A549 (cell line): ENCODE measurements at regions not wholly inside any gene's neighbourhood (a gene's known extent, or its start where the extent isn't known, plus 50 kb on each side); places are given as distances from the start of the nearest gene placed in this dataset.

ENCODE experiments used
- ATAC-seq, 2 experiments: fragments of 200-7000 bp in 1 of 2; fragments of >200 bp in 1 of 2; cut with Nextera tagmentation in 1 of 2; cut with Tn5 transposase in 1 of 2; 3 replicates each; pipeline versions ENCODE4 v1.8.0 to v1.9.1; 2018 to 2020; ENCODE audit warnings: mild to moderate bottlenecking in 1 of 2, moderate library complexity in 1 of 2
- CTCF ChIA-PET: fragments of 300-600 bp; sonication (Branson Sonifier 250); formaldehyde crosslinking; extraction: SDS; loops from one replicate; lab custom pipeline; 2021; ENCODE audit warnings: antibody characterized with exemption, inconsistent platforms; lab: Yijun Ruan, JAX
- POLR2A ChIA-PET: fragments of 350-600 bp; formaldehyde crosslinking; extraction: SDS; loops from one replicate; lab custom pipeline; 2021; ENCODE audit warnings: antibody characterized with exemption, inconsistent platforms; lab: Yijun Ruan, JAX
- DNase-seq, 2 experiments: peaks; one replicate each; pipeline versions ENCODE4 v3.0.0 to v3.0.0-alpha.2; 2011 to 2016; ENCODE audit warnings: low read depth in 1 of 2, low spot score in 1 of 2
- FAIRE-seq: peaks from 2 replicates; lab custom pipeline; 2011; peaks lifted over from hg19 to GRCh38; lab: Jason Lieb, UNC
- H3K27ac ChIP-seq, 2 experiments: fragments of >200 bp; sonication (Bioruptor Twin); formaldehyde crosslinking; 3 replicates each; pipeline ENCODE4 v1.5.1; 2016 to 2017
- H3K4me1 ChIP-seq: fragments of >200 bp; sonication (Bioruptor Twin); formaldehyde crosslinking; 3 replicates; pipeline ENCODE4 v1.6.1; 2016
- H3K4me2 ChIP-seq: fragments of >200 bp; sonication (Bioruptor Twin); formaldehyde crosslinking; 3 replicates; pipeline ENCODE4 v1.6.1; 2016
- H3K4me3 ChIP-seq: fragments of >200 bp; sonication (Bioruptor Twin); formaldehyde crosslinking; 3 replicates; pipeline ENCODE4 v1.5.1; 2016
- H3K9me3 ChIP-seq: fragments of >200 bp; sonication (Bioruptor Twin); formaldehyde crosslinking; 3 replicates; pipeline ENCODE4 v1.6.1; 2016
- BCL3 ChIP-seq: fragments of >200 bp; sonication (Bioruptor Twin); formaldehyde crosslinking; IDR thresholded peaks from 3 replicates; pipeline ENCODE4 v1.6.1; 2016
- CBX8 ChIP-seq: fragments of 200-600 bp; sonication (generic); IDR thresholded peaks from 2 replicates; pipeline ENCODE4 v1.6.1; 2016
- CEBPB ChIP-seq, 2 experiments: fragments of >200 bp in 1 of 2; sonication (Bioruptor Twin) in 1 of 2; formaldehyde crosslinking in 1 of 2; IDR thresholded peaks; 2 replicates each; pipeline ENCODE4 v1.6.1; 2012 to 2016
- CHD2 ChIP-seq: fragments of 150-350 bp; IDR thresholded peaks from 2 replicates; pipeline ENCODE4 v1.6.1; 2014; ENCODE audit warnings: low read length; ENCODE audit not compliant: partially characterized antibody
- CHD4 ChIP-seq: fragments of 200-600 bp; sonication (generic); IDR thresholded peaks from 2 replicates; pipeline ENCODE4 v1.6.1; 2016; ENCODE audit warnings: antibody characterized with exemption, mild to moderate bottlenecking, borderline replicate concordance
- EHMT2 ChIP-seq: fragments of 200-600 bp; sonication (generic); IDR thresholded peaks from 2 replicates; pipeline ENCODE4 v1.6.1; 2016; ENCODE audit warnings: antibody characterized with exemption, low read depth, mild to moderate bottlenecking, moderate library complexity
- EP300 ChIP-seq, 2 experiments: fragments of >200 bp; sonication (Bioruptor Twin); formaldehyde crosslinking; IDR thresholded peaks; 2 replicates in 1 of 2; 3 replicates in 1 of 2; pipeline ENCODE4 v1.6.1; 2016 to 2017
- FOSB ChIP-seq: fragments of 250-450 bp; sonication (Bioruptor Pico); IDR thresholded peaks from 2 replicates; pipeline ENCODE4 v1.5.0; 2020; ENCODE audit warnings: mild to moderate bottlenecking, moderate library complexity
- HOXA7 ChIP-seq: fragments of 250-450 bp; sonication (Bioruptor Pico); IDR thresholded peaks from 2 replicates; pipeline ENCODE4 v1.5.0; 2020; ENCODE audit warnings: mild to moderate bottlenecking, moderate library complexity
- MAZ ChIP-seq: fragments of 150-350 bp; IDR thresholded peaks from 2 replicates; pipeline ENCODE4 v1.6.1; 2014; ENCODE audit warnings: antibody characterized with exemption, low read depth, low read length, borderline replicate concordance
- MYC ChIP-seq: IDR thresholded peaks from 2 replicates; pipeline ENCODE4 v1.6.1; 2012; ENCODE audit warnings: mild to moderate bottlenecking, inconsistent platforms, low read length, improper control_type of control experiment, borderline replicate concordance
- NFE2L2 ChIP-seq: fragments of 150-350 bp; conservative IDR thresholded peaks from 2 replicates; pipeline ENCODE4 v1.6.1; 2014; ENCODE audit warnings: low read length
- NR3C1 ChIP-seq: fragments of >200 bp; sonication (Bioruptor Twin); formaldehyde crosslinking; IDR thresholded peaks from 3 replicates; pipeline ENCODE4 v1.6.1; 2017
- POLR2AphosphoS2 ChIP-seq: conservative IDR thresholded peaks from 2 replicates; pipeline ENCODE4 v1.6.1; 2012; ENCODE audit warnings: low read length, improper control_type of control experiment, inconsistent platforms
- RAD21 ChIP-seq, 2 experiments: fragments of >200 bp in 1 of 2; sonication (Bioruptor Twin) in 1 of 2; formaldehyde crosslinking in 1 of 2; IDR thresholded peaks in 1 of 2; conservative IDR thresholded peaks in 1 of 2; 2 replicates in 1 of 2; 3 replicates in 1 of 2; pipeline ENCODE4 v1.6.1; 2012 to 2018; ENCODE audit warnings: inconsistent platforms in 1 of 2
- RFX5 ChIP-seq: fragments of 450-650 bp; IDR thresholded peaks from 2 replicates; pipeline ENCODE4 v1.7.1; 2014; ENCODE audit warnings: antibody characterized with exemption, mild to moderate bottlenecking, moderate library complexity
- RNF2 ChIP-seq: fragments of 200-600 bp; sonication (generic); IDR thresholded peaks from 2 replicates; pipeline ENCODE4 v1.6.1; 2016; ENCODE audit warnings: low read depth, mild to moderate bottlenecking, antibody characterized with exemption, moderate library complexity, borderline replicate concordance
- TFCP2L1 ChIP-seq: fragments of 250-450 bp; sonication (Bioruptor Pico); IDR thresholded peaks from 2 replicates; pipeline ENCODE4 v1.5.0; 2021; ENCODE audit warnings: mild to moderate bottlenecking
- TP53 ChIP-seq: fragments of 250-450 bp; sonication (Bioruptor Pico); IDR thresholded peaks from 2 replicates; pipeline ENCODE4 v1.5.0; 2021; ENCODE audit warnings: mild to moderate bottlenecking, moderate library complexity
- ZFP36 ChIP-seq: fragments of 450-650 bp; IDR thresholded peaks from 2 replicates; pipeline ENCODE4 v1.6.1; 2014; ENCODE audit warnings: borderline replicate concordance; ENCODE audit not compliant: partially characterized antibody
- WGBS: methylation state at CpG from one replicate; pipeline ENCODE4 v1.1.6; 2017; ENCODE audit errors: missing lambda C conversion rate; 5-methylcytosine and 5-hydroxymethylcytosine counted together
- TF ChIP-seq, protein P1 (sequence below): IDR thresholded peaks from 2 replicates; pipeline ENCODE4 v1.6.1; 2012
- TF ChIP-seq, protein P2 (sequence below): IDR thresholded peaks from 2 replicates; pipeline ENCODE4 v1.6.1; 2012; ENCODE audit warnings: low read depth, borderline replicate concordance

GRCh38 chr18:8515142-8515865 is 93.9 kb upstream of the RAB12 start:
- FAIRE-seq: no peak
- Histone ChIP-seq H3K9me3 (peaks cover 2% of the 10 kb centered on the region; the same call in 1 of the 3 replicates), H3K27ac (no peak overlapping the region), H3K4me3 (no peak overlapping the region), H3K4me1 (no peaks in the 10 kb centered on the region), H3K4me2 (no peak overlapping the region)
- POLR2A ChIA-PET: no interaction called here
- ATAC-seq: no peak
- TF ChIP-seq CBX8 (no peak), MYC (no peak), TP53 (CRISPR knock-in tag) (no peak), BCL3 (no peak), ZFP36 (no peak), POLR2AphosphoS2 (no peak), NR3C1 (no peak)
- TF ChIP-seq, protein P1, sequence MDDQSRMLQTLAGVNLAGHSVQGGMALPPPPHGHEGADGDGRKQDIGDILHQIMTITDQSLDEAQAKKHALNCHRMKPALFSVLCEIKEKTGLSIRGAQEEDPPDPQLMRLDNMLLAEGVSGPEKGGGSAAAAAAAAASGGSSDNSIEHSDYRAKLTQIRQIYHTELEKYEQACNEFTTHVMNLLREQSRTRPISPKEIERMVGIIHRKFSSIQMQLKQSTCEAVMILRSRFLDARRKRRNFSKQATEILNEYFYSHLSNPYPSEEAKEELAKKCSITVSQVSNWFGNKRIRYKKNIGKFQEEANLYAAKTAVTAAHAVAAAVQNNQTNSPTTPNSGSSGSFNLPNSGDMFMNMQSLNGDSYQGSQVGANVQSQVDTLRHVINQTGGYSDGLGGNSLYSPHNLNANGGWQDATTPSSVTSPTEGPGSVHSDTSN: no peak
- TF ChIP-seq, protein P2, sequence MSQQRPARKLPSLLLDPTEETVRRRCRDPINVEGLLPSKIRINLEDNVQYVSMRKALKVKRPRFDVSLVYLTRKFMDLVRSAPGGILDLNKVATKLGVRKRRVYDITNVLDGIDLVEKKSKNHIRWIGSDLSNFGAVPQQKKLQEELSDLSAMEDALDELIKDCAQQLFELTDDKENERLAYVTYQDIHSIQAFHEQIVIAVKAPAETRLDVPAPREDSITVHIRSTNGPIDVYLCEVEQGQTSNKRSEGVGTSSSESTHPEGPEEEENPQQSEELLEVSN: no peak
- DNase-seq: no peak
- 57% methylated on average over 9 of the region's 9 CpGs for WGBS
- CTCF ChIA-PET: interaction anchor here (1.3 to 1.8 kb wide), 2 partner anchors 11 to 34 kb away, joined by 3 to 5 read pairs; no protein-coding TSS in a partner anchor

- H3K4me3 ChIP-seq: no peak overlapping the region
- H3K4me1 ChIP-seq: no peaks in the 10 kb centered on the region
- FAIRE-seq: no peak
- WGBS: 63% methylated on average over 17 of the region's 17 CpGs
- ATAC-seq: no peak
- no peak for DNase-seq
- peaks cover 13% of the 10 kb centered on the region; the same call in 1 of the 3 replicates for H3K9me3 ChIP-seq
- no peak for TF ChIP-seq TFCP2L1 (CRISPR knock-in tag)
- TF ChIP-seq CEBPB (IDR thresholded peaks at IDR 0.05): no peak
- TF ChIP-seq RFX5: no peak
- no peak for TF ChIP-seq NFE2L2
- TF ChIP-seq NR3C1: no peak
- no peak for TF ChIP-seq MAZ
- TF ChIP-seq FOSB (CRISPR knock-in tag): no peak
- TF ChIP-seq EP300 (IDR thresholded peaks at IDR 0.05): no peak
- no peak for TF ChIP-seq CHD2
- no peak for TF ChIP-seq EHMT2
- no peak for TF ChIP-seq CHD4
- TF ChIP-seq, all 56 proteins: peak for 0
- POLR2A ChIA-PET: no interaction called here
- CTCF ChIA-PET: interaction anchor here (0.8 kb wide), 1 partner anchor 36 kb away, joined by 3 read pairs; no protein-coding TSS in a partner anchor
- no peak overlapping the region for H3K27ac ChIP-seq
- H3K4me2 ChIP-seq: no peak overlapping the region
Measured at GRCh38 chr18:8516371-8517250, 92.6 kb upstream of the RAB12 start.

- FAIRE-seq: no peak
- TF ChIP-seq RNF2 (no peak), HOXA7 (CRISPR knock-in tag) (no peak), RAD21 (conservative IDR thresholded peaks at IDR 0.05 in 1 of 2, IDR thresholded peaks at IDR 0.05 in 1 of 2) (no peak), RFX5 (no peak)
- TF ChIP-seq, all 56 proteins: peak for 0
- H3K4me2 ChIP-seq: no peak overlapping the region
- no peak overlapping the region for H3K27ac ChIP-seq
- H3K9me3 ChIP-seq: peaks cover 13% of the 10 kb centered on the region; the same call in 1 of the 3 replicates
- POLR2A ChIA-PET: no interaction called here
- ATAC-seq (no peak), DNase-seq (no peak)
- 54% methylated on average over 3 of the region's 3 CpGs for WGBS
- no peak overlapping the region for H3K4me3 ChIP-seq
- CTCF ChIA-PET: no interaction called here
- H3K4me1 ChIP-seq: no peaks in the 10 kb centered on the region
Measured at GRCh38 chr18:8517276-8517675, 92.0 kb upstream of the RAB12 start.
